Colon (tissue), 2 donors: ENCODE measurements at regions not wholly inside any gene's neighbourhood (a gene's known extent, or its start where the extent isn't known, plus 50 kb on each side); places are given as distances from the start of the nearest gene placed in this dataset.

ENCODE experiments used
- FAIRE-seq: peaks from 2 replicates; lab custom pipeline; 2012; peaks lifted over from hg19 to GRCh38; lab: Jason Lieb, UNC
- donor health status: control.
- donor health status: control.

DNA sequence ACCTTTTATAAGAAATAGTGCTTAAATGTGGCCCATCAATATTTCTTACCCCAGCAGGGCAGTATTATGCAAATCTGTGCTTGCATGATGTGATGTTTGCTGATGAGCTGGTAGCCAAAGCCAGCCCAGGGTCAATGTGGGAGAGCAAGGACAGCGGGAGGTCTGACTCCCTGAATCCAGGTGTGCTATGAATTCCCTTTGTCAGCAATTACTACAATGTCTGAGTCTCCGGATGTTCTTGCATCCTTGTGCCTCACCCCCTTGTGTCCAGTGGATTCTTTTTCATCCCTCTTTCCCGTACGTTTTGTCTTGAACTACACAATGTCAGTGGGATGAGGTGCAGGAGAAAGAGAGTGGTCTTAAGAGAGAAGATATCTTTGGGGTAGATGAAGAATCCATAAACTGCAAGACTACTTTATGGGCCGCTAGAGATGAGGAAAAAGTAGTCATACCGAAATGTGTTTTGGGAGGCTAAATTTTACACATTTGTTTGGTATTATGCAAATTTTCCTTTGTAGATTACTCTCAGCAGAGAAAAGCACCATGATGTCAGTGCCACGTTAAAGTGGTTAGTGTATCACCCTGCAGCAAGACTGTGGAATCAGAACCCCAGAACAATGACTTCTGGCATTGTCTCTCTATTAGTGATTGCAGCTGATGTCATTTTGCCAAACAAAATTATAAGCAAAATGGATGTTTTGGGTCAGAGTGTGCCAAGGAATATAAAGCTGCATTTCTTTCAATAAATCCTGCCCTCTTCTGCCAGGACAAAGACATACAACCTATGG lies 53.5 kb upstream of the TSHZ3 start:
- FAIRE-seq: no peak

DNA sequence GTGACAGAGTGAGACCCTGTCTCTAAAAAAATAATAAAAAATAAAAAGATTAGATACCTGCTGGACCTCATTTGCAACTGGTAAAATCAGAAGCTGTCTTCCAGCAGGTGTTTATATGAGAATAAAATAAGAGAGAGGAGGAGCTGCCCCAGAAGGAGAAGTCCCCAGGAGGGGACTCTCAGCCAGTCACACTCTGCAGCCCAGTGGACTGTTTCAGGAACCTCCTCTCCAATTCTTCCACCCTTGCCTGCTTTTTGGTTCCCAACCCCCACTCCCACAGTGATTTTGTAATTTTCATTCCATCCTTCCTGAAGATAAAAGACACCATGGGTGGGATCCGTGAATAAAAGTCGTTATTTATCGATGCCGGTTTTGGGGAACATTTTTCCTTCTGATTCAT lies 56.9 kb upstream of the TSHZ3 start:
- FAIRE-seq: no peak

DNA sequence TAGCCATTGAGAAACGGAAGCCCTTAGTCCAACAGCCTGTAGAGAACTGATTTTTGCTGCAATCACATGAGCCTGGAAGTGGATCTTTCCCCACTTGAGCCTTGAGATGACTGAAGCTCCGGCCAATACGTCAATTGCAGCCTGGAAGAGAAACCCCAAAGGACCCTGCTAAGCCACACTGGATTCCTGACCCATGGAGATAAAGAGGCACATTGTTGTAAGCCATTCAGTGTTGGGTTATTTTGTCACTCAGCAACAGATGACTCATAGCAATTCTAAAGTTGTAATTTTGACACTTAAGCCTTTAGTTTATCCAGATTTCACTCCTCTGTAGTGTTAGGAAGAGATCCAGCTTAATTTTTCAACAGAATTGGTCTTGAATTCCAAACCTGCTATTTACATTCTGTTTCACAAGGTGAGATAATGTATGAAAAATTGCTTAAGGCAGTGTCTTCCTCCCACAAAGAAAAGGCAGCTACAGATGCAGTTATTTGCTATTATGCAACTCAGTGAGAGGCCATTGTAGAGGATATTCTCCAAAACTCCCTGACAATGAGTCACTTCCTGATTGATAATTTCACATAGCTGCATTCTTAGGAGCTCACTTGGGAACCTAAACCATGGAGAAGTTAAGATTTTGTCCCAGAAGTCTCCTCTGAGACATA lies 59.4 kb upstream of the TSHZ3 start:
- no peak for FAIRE-seq

DNA sequence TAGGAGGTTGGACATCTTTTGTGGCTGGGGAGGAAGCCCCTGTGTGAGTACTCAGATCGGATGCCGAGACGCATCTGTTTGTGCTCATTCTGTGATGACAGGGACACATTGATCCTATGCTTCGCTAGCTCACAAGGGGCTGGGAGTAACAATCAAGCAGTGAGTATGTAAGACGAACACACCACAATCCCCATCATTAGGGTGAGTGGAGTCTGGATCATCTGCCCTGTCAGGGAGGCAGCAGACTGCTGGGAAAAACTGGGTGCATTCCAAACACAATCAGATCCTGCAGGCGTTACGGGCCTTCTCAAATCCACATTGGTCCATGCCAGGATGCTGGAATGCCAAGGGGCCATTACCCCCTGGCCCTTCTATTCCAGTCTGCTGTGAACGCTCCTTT lies 64.1 kb upstream of the TSHZ3 start:
- FAIRE-seq: no peak

DNA sequence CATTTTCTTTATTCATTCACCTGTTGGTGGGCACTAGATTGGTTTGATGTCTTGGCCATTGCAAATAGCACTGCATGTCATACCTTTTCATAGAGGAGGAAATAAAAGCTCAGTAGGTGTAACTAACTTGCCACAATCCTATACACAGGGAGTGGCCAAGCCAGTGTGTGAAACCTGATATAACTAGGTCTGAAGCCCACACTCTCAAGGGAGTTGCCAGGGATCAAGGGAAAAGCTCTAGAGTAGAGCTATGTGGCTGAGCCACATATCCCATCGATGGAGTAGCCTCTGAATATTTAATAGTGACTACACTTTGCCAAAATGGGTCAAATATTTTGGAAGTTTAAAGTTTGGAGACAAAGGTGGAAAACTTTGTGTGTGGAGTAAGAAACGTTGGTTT lies 66.1 kb upstream of the TSHZ3 start:
- no peak for FAIRE-seq

DNA sequence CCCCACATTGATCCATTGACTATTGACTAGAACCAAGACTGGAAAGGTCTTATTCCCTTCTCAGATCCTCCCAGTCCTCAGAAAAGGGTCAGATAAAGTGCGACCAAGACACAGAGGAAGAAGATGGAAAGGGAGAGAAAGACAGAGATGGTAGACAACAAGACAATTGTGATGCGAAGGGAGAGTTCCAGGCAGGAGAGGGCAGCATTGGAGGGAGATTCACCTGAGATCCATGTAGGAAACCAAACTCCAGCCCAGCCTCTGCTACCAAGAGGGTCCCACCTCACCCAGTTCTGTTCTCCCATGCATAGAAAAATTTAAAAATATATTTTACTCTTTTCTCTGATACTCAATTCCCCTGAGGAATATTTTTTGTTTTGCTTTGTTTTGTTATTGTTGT lies 67.3 kb upstream of the TSHZ3 start:
- FAIRE-seq: no peak

DNA sequence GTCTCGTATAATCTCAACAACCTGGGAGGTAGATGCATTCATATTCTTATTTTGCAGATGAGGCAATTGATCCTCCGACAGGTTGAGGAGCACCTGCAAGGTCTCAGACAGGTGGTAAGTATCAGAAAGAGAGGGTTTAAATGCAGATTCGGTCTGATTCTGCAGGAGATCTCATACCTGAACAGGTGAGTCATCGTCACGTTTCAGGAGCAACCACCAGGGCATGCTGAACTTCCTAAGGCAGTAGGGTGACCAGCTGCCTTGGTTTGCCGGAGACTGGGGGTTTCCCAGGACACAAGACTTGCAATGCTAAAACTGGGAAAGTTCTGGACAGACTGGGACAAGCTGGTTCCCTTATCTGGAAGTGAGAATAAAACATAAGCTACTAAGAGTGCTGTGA lies 68.8 kb upstream of the TSHZ3 start:
- no peak for FAIRE-seq

DNA sequence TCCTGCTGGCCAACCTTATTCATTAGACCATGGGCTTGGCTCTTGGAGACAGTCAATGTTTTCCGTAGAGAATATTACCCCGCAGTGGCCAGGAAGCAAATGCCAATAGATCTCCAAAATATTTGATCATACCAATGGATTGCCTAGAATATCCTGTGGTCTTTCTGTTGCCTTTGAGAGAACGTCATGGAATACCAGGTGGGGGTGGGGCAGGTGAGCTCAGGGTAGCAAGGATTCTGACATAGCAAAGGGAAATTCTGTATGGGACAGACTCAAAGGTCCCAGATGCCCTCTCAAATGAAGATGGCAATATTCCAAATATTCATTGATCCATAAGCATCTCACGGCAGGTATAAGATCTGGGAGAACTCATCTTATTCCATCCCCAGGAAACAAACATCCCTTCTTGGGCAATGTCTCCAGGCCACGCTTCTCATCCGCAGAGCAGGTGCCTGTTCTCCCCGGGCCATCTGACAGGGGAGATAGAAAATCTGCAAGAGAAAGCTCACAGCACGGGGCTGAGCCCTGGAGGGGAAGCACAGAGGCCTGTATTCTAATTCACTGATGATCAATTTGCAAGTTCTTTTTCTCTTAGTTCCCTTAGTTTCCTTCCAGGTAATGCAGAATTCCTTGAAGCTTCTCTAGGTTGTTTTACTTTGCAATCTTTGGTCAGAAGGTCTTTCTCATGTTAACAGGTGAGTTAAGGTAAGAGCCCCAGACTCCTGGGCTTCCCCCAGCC lies 69.6 kb upstream of the TSHZ3 start:
- FAIRE-seq: no peak

DNA sequence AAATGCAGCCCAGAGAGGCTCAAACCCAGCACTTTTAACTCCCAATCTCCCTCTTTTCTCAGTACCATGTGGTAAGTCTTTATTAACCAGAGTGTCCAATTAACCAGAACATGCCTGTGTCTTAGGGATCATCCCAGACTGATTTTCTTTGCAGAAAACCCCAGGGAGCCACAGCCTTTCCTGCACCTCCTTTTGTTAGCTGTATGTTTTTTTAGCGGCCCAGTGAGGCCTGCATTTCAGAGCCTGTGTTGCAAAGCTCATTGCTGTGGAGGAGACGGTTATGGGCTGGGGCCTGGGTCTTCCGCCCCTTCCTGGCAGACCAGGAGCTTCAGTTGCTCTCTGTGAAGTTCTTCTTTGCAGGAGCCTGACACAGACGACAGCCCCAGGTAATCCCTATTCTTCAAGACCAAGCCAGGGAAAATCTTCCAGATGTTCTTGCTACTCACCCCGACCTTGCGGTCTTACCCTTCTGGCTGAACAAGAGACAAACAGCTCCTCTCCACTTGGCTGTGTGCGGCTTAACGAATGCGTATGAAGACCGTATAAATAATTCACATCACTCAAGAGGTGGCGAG lies 70.7 kb upstream of the TSHZ3 start:
- FAIRE-seq: no peak

DNA sequence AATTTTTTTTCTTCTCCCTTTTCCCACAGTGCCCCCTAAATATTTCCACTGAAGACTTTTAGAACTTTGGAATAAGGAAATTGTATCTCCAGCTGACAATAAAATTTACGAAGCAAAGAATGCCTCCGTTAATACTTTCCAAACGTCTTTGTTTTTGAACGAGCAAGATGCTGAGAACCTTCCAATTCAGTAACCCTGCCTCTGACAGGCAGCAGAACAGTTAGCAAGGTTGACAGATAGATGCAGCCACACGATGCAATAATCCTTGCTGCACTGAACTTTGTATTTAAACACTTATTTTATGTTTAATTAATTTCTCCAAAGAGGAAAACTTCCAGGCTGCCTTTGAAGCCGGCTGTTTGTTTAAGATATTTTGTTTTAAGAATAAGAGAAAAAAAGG lies 71.8 kb upstream of the TSHZ3 start:
- no peak for FAIRE-seq

DNA sequence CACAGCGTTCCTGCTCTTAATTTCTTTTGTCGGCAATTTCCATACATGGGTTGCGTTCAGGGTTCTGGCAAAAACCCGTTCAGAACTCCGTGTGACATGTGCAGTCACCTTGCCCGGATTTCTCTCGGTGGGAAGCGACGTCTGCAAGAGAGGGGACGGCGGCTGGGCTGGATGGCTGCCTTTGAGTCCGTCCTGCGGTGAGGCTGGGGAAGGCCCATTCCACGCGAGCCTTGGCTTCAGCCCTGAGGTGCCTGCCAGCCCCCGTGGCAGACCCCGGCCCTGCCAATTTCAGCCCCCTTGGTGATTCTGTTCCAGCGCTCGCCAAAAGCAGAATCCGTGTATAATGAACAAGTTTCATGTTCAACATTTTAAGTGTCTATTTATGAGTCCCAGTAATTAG lies 72.6 kb upstream of the TSHZ3 start:
- FAIRE-seq: no peak

DNA sequence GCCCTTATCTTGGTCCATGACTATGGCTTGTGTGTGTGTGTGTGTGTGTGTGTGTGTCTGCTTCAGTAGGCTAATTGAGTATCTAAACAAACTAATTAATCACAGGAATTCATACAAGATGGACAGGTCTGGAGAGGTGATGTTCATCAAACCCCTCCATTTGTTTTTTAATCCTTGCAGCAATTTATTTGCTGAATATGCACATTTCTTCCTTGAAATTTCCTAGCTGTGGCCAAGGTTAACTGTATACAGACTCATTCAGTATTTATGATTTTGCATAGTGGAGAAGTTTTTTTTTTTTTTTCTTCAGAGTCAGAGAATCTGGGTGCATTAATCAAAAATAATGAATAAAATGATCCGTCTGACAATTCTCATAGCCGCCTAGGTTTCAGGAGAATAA lies 74.7 kb upstream of the TSHZ3 start:
- no peak for FAIRE-seq

DNA sequence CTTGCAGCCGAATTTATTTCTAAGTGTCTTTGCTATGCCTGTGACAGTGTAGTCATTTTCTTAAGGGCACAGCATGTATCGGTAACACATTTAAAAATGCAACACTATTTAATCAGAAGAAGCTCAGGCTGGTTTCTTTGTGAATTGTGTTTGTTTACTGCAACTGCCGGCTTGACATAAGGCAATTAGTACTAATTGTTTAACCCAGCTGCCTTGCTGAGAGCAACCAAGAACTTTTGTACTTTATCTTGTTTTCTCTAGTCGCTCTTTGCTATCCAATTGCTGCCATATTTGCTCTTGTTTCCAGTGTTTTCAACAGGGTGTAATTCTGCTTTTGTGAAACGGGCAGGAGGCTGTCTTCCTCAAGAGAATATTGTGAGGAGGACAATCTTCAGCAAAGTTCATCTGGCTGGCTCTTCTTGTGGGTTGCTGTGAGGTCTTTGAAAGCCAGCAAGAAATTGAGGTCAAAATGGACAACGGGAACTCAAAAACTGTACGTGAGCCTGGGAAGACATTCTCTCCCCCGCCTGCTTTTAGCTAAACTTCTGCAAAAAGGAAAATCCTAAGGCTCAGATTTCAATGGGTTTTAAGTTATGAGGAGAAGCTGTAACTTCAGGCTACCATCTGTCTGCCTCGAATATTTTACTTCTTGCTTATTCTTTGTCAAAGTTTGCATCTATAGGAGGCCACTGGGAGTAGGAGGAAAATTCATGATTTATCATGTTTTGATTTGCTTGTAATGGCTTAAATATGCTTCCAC lies 75.8 kb upstream of the TSHZ3 start:
- FAIRE-seq: no peak

DNA sequence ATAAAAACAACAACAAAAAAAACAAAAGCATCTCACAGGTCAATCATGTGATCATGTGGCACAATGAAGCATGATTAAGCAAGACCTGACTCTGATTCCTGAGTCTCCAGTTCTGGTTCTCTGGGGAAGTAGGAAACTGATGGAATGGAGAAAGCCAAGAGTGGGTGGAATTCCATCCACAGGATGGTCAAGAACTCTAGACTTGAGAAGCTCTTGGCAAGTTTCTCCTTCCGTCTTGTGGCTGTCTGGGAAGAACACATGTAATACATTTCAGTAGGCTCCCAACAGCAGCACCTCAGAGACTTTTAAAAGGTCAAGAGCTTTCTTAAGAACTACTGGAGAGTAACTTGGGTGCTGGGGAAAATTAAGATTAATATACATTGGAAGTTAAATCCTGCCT lies 78.6 kb upstream of the TSHZ3 start:
- FAIRE-seq: no peak

DNA sequence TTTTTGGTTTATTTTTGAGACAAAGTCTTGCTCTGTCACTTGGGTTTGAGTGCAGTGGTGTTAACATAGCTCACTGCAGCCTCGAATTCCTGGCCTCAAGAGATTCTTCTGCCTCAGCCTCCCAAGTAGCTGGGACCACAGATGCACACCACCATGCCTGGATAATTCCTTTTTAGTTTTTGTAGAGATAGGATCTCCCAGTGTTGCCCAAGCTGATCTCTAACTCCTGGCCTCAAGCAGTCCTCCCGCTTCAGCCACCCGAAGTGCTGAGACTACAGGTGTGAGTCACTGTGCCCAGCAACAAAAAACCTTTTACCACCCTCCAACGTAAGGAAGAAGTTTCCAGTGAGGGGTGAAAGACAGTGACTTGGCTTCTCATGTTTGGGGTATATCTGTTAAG lies 81.1 kb upstream of the TSHZ3 start:
- no peak for FAIRE-seq

DNA sequence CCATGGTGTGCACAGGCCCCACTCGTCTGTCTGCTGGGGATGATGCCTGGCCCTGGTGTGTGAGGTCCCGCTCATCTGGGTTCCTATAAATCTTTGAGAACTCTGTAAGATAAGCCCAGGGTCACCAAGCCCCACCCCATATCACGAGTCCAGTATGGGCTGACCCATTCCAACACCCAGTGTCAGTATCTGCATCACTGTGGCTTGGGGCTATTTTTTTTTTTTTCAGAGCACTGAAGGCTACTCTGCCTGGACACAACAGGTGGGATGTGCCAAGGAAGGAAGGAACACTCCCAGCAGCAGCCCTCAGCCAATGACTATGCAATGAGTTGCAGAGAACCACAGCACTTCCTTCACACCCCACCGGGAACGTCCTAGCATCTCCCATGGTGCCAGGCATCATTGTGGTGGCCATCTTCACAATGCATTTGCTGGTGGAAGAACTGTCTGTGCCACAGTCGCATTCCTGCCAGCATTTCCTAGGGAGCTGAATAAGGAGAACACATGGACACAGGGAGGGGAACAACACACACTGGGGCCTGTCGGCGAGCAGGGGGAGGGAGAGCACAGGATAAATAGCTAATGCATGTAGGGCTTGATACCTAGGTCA lies 83.1 kb upstream of the TSHZ3 start:
- FAIRE-seq: no peak

DNA sequence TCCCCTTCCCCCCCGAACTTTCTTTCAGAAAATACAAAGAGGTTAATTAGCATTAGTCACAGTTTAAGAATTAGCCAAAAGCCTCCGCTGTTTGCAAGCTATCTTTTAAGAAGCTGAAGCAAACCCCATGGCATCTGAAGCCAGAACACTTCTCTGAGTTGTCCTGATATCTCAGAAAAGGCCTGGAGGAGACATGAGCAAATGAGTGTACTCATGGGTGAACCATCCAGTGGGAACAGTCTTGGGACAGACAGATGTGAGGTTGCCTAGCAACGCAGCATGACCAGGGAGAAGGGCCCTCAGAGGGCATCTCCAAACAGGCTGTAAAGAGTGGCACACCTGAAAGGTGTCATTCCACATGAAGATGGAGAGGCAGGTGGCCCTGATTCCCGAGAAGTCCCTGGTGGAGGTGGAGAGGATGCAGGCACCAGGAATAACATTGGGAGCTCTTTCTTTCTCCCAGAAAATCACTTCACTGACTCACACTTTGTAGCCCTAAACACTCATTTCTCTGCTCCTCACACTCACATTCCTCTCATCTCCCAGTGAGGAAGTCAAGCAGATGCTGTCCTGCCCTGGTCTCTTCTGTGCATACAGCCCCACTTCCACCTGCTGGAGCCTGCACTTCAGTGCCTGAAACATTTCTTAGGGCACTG lies 87.0 kb upstream of the TSHZ3 start:
- FAIRE-seq: no peak

DNA sequence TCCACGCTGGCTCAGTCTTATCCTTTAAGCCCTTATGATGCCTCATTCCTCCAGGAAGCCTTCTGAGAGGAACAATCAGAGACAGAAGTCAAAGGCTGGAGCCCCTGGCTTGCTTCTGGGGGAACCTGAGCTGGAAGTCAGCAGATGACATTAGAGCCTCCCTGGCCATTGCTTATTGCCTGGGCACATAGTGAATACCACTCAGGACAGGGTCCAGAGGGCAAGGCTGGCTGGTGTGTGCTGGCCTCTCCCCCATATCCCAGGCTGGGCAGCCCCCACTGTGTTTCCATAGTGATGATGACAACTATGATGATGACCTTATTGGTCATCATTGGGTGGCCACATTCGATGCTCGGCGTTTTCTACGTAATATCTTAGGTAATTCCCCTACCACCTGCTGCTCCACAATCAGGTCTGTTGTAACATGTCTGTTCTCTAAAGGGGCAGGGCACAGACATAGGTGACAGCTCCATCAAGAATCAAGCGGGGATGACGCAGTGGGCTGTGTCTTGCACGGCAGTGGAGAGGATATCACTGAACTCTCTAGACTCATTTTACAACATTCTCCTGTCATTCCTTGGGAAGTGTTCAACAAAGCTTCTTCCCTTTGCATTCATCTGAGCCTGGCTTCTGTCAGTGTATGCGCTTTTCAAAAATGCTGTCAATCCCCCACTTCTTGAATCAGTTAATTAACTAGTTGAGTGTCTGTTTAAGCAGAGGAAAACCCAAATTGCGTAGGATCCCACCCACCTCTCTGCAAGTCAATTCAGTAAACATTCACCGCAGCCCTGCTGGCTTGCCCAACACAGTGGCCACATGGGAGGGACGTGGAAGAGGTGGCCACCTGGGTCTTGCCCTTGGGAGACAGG lies 89.4 kb upstream of the TSHZ3 start:
- FAIRE-seq: no peak

DNA sequence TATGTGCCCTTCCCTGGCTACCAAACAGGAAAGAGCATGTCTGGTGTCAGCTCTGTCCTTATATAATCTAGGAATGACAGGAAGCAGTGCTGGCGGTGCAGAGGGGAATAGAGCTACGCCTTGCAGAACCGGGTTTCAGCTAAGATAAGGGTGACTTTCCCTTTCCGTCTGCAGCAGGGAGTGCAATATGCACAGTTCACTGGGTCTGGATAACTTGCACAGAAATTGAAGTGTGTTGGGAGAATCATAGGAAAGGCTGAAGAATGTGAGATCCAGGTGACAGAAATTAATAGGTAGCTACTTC lies 90.0 kb upstream of the TSHZ3 start:
- FAIRE-seq: no peak

DNA sequence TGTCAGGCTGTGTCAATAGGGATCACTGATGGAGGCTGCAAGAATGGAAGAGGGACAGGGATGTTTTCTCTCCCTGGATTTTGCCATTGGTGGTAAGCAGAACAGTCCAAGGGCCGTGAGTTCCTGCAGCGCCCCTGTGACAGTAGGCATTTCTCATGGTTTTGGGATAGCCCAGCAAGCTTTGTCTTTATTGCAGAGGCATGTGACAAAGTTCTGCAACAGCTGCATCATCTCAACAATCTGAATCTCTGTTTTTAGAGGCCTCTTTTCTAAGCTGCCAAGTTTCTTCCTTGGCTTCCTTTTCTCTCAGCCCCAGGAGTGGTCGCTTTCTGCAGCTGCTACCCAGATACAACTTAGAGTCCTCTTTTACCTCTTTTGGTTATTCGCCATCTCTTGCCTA lies 95.7 kb upstream of the TSHZ3 start:
- no peak for FAIRE-seq

DNA sequence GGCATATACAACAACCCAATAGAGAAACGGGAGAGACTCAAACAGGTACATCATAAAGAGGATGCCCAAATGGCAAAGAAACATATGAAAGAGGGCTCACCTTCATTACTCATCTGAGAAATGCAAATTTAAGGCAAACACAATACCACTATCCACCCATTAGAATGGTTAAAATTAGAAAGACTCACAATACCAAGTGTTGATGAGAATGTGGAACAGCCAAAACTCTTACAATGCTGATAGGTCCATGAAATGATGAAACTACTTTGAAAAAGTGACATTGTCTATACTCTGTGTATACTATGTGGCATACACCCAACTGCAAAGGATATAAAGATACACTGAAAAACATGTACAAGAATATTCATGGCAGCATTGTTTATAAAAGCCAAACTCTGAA lies 96.2 kb upstream of the TSHZ3 start:
- FAIRE-seq: no peak
